Breast epithelium (tissue), 3 donors: ENCODE measurements at regions not wholly inside any gene's neighbourhood (a gene's known extent, or its start where the extent isn't known, plus 50 kb on each side); places are given as distances from the start of the nearest gene placed in this dataset.

Experiments used
- CTCF ChIP-seq, 3 donors: fragments of 450-650 bp; IDR thresholded peaks; one replicate each; pipeline ENCODE4 v1.5.1; 2016 to 2017; ENCODE audit warnings: antibody characterized with exemption in 3 of 3, mild to moderate bottlenecking in 3 of 3, moderate library complexity in 3 of 3
- POLR2A ChIP-seq: fragments of 450-650 bp; IDR thresholded peaks from one replicate; pipeline ENCODE4 v1.6.1; 2016; ENCODE audit warnings: antibody characterized with exemption, mild to moderate bottlenecking, moderate library complexity

DNA sequence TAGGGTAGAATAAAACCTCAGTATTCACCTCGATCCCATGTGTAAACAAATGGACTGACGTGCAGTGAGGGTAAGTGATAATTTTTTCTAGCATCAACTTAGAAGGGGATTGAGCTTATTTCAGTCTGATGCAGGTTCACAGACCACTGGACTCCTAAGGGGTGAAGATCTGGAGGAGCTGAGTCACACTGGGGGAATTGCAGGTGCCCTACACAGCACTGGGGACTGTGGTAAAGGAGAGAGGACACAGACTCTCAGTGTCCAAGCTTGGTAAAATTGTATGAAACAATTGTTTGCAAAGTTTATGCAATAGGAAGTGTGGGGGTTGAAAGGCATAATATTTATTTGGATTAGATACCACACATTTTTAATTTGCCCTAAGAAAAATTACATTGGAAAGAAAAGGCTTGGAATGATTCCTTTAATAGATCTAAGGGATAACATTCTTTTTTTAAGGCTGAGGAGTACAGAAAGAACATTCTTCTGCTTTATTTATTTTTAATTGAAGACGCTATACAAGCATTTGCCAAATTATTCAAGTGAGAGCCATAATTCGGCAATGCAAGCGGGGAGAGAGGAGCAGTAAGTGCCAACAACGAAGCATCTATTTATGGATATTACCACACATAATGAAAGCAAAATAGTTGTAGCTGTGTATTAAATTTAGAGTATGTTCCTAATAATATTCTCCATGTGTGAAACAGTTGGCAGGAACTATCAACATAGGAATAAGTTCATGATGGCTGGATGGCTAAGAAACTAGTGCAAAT is 766.9 kb upstream of the ADAMTS16 start:
- no peak for TF ChIP-seq POLR2A
- no peak for TF ChIP-seq CTCF (IDR thresholded peaks at IDR 0.05)
